NCI-H446 treated with DMSO at 0.1 percent for 48 hours (cell line): ENCODE measurements at regions not wholly inside any gene's neighbourhood (a gene's known extent, or its start where the extent isn't known, plus 50 kb on each side); places are given as distances from the start of the nearest gene placed in this dataset.

Experiments used
- DNase-seq: peaks from one replicate; lab custom pipeline; 2025; lab: John Stamatoyannopoulos, UW

- no peak for DNase-seq
These were observed 81.1 kb upstream of the GLI2 start for GRCh38 chr2:120654381-120655134.

GRCh38 chr2:120656273-120656950, 79.3 kb upstream of the GLI2 start:
- no peak for DNase-seq

GRCh38 chr2:120658042-120658769, 77.5 kb upstream of the GLI2 start:
- DNase-seq: no peak

- no peak for DNase-seq
These were observed 76.9 kb upstream of the GLI2 start for GRCh38 chr2:120658770-120659158.

GRCh38 chr2:120659275-120659977, 76.2 kb upstream of the GLI2 start:
- no peak for DNase-seq

GRCh38 chr2:120660056-120660694, 75.5 kb upstream of the GLI2 start:
- DNase-seq: no peak

GRCh38 chr2:120660771-120661459, 74.8 kb upstream of the GLI2 start:
- DNase-seq: no peak

- no peak for DNase-seq
These were observed 74.1 kb upstream of the GLI2 start for GRCh38 chr2:120661551-120661950.

GRCh38 chr2:120662046-120662445, 73.6 kb upstream of the GLI2 start:
- DNase-seq: no peak

- DNase-seq: no peak
These were observed 72.9 kb upstream of the GLI2 start for GRCh38 chr2:120662746-120663145.

- no peak for DNase-seq
These were observed 69.2 kb upstream of the GLI2 start for GRCh38 chr2:120666433-120666832.

GRCh38 chr2:120667981-120668380, 67.7 kb upstream of the GLI2 start:
- DNase-seq: no peak

- DNase-seq: no peak
These were observed 66.3 kb upstream of the GLI2 start for GRCh38 chr2:120669121-120669952.

- no peak for DNase-seq
These were observed 65.7 kb upstream of the GLI2 start for GRCh38 chr2:120669971-120670370.

GRCh38 chr2:120670371-120670770, 65.3 kb upstream of the GLI2 start:
- no peak for DNase-seq

GRCh38 chr2:120670771-120671480, 64.7 kb upstream of the GLI2 start:
- no peak for DNase-seq

- no peak for DNase-seq
These were observed 63.0 kb upstream of the GLI2 start for GRCh38 chr2:120672526-120673204.

- DNase-seq: no peak
These were observed 62.5 kb upstream of the GLI2 start for GRCh38 chr2:120673205-120673550.

- no peak for DNase-seq
These were observed 62.1 kb upstream of the GLI2 start for GRCh38 chr2:120673571-120674061.
